PC-9 (cell line): ENCODE measurements at regions not wholly inside any gene's neighbourhood (a gene's known extent, or its start where the extent isn't known, plus 50 kb on each side); places are given as distances from the start of the nearest gene placed in this dataset.

ENCODE experiments used
- BruUV-seq: library from RNA; stranded (reverse); fragments of 400-500 nt; replicated peaks from 2 replicates; lab custom pipeline; 2021; lab: Mats Ljungman, UMichigan
- CTCF ChIA-PET: fragments of 300-600 bp; sonication (Branson Sonifier 250); formaldehyde crosslinking; loops from one replicate; lab custom pipeline; 2022; ENCODE audit warnings: antibody characterized with exemption; lab: Charles Lee
- POLR2A ChIA-PET: fragments of 300-600 bp; sonication (Branson Sonifier 250); formaldehyde crosslinking; loops from one replicate; lab custom pipeline; 2022; ENCODE audit warnings: antibody characterized with exemption; ENCODE audit not compliant: unreplicated experiment; lab: Charles Lee
- DNase-seq, 2 experiments: peaks; one replicate each; pipeline versions ENCODE4 v3.0.0 to v3.0.0-alpha.2; 2015 to 2022; ENCODE audit warnings: mixed read lengths in 1 of 2
- H2AFZ ChIP-seq: fragments of 200-600 bp; sonication (generic); 2 replicates; pipeline ENCODE4 v1.8.1; 2017; ENCODE audit warnings: antibody characterized with exemption
- H3F3A ChIP-seq: fragments of 200-600 bp; sonication (generic); 2 replicates; pipeline ENCODE4 v1.8.1; 2017; ENCODE audit warnings: antibody characterized with exemption, mild to moderate bottlenecking, low read depth; ENCODE audit not compliant: insufficient read depth
- H3K27ac ChIP-seq: fragments of 200-600 bp; sonication (generic); 2 replicates; pipeline ENCODE4 v1.6.1; 2016; ENCODE audit warnings: mixed run types
- H3K27me3 ChIP-seq: fragments of 200-600 bp; sonication (generic); 2 replicates; pipeline ENCODE4 v1.6.1; 2016; ENCODE audit warnings: low read depth, mixed run types; ENCODE audit not compliant: insufficient read depth
- H3K36me3 ChIP-seq: fragments of 200-600 bp; sonication (generic); 2 replicates; pipeline ENCODE4 v1.6.1; 2016; ENCODE audit warnings: low read depth, mixed run types
- H3K4me1 ChIP-seq: fragments of 200-600 bp; sonication (generic); replicated peaks from 2 replicates; pipeline ENCODE4 v1.6.1; 2016; ENCODE audit warnings: mixed run types; ENCODE audit not compliant: insufficient read depth
- H3K4me2 ChIP-seq: fragments of 200-600 bp; sonication (generic); 2 replicates; pipeline ENCODE4 v1.6.1; 2017; ENCODE audit warnings: mixed run types
- H3K4me3 ChIP-seq: fragments of 200-600 bp; sonication (generic); 2 replicates; pipeline ENCODE4 v1.6.1; 2016; ENCODE audit warnings: mixed run types
- H3K79me2 ChIP-seq: fragments of 200-600 bp; sonication (generic); 2 replicates; pipeline ENCODE4 v1.6.1; 2017; ENCODE audit warnings: low read depth, mixed run types
- H3K9me2 ChIP-seq: fragments of 200-600 bp; sonication (generic); 2 replicates; pipeline ENCODE4 v1.8.1; 2017; ENCODE audit warnings: mild to moderate bottlenecking; ENCODE audit not compliant: insufficient read depth
- H3K9me3 ChIP-seq: fragments of 200-600 bp; sonication (generic); 2 replicates; pipeline ENCODE4 v1.8.1; 2016; ENCODE audit warnings: low read depth; ENCODE audit not compliant: insufficient read depth
- H4K20me1 ChIP-seq: fragments of 200-600 bp; sonication (generic); 2 replicates; pipeline ENCODE4 v1.8.1; 2017; ENCODE audit not compliant: insufficient read depth
- EZH2 ChIP-seq: fragments of 200-600 bp; sonication (generic); IDR thresholded peaks from 2 replicates; pipeline ENCODE4 v1.8.0; 2017; ENCODE audit warnings: antibody characterized with exemption, low read depth
- intact Hi-C: fragments of 100-400 bp; cut with micrococcal nuclease; formaldehyde crosslinking; loops from one replicate; pipeline ENCODE4 v1.10.0; 2022; ENCODE audit not compliant: unreplicated experiment
- TF ChIP-seq, protein P1 (sequence below): fragments of 200-600 bp; sonication (generic); conservative IDR thresholded peaks from 2 replicates; pipeline ENCODE4 v1.6.1; 2017; ENCODE audit warnings: mixed run types, antibody characterized with exemption, mild to moderate bottlenecking, moderate library complexity

DNA sequence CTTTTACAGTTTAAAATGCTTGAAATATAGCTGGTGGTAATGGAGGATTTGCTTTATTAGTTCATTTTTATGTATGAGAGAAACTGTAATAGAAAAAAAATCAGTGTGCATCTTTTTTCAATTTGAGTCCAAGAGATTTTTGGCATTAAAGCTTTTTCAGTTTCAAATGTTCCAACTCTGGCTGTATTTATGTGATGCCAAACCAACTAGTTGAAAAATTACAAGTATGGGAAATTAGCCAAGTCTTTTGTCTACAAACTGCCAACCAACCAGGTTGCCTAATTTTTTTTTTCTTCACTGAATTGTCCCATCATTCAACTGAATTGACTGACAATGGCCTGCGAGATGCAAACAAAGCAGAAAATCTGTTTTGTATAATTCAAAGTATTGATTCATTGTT, 95.7 kb downstream of the ICOS start:
- Histone ChIP-seq H3K4me1 (no peaks in the 10 kb centered on the region), H3K27ac (no peak overlapping the region), H3K79me2 (no peaks in the 10 kb centered on the region), H3K4me2 (no peak overlapping the region), H3K9me2 (no peaks in the 10 kb centered on the region; the same call in 1 of the 2 replicates), H3F3A (no peaks in the 10 kb centered on the region), H3K36me3 (no peaks in the 10 kb centered on the region), H3K9me3 (no peaks in the 10 kb centered on the region), H3K27me3 (no peaks in the 10 kb centered on the region), H4K20me1 (no peaks in the 10 kb centered on the region), H2AFZ (no peak overlapping the region), H3K4me3 (no peak overlapping the region)
- TF ChIP-seq, protein P1, sequence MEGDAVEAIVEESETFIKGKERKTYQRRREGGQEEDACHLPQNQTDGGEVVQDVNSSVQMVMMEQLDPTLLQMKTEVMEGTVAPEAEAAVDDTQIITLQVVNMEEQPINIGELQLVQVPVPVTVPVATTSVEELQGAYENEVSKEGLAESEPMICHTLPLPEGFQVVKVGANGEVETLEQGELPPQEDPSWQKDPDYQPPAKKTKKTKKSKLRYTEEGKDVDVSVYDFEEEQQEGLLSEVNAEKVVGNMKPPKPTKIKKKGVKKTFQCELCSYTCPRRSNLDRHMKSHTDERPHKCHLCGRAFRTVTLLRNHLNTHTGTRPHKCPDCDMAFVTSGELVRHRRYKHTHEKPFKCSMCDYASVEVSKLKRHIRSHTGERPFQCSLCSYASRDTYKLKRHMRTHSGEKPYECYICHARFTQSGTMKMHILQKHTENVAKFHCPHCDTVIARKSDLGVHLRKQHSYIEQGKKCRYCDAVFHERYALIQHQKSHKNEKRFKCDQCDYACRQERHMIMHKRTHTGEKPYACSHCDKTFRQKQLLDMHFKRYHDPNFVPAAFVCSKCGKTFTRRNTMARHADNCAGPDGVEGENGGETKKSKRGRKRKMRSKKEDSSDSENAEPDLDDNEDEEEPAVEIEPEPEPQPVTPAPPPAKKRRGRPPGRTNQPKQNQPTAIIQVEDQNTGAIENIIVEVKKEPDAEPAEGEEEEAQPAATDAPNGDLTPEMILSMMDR: no peak
- no peak for TF ChIP-seq EZH2
- POLR2A ChIA-PET: no interaction called here
- DNase-seq: no peak
- intact Hi-C loops: no loop called here
- BruUV-seq: no TSS peak
- CTCF ChIA-PET: no interaction called here

DNA sequence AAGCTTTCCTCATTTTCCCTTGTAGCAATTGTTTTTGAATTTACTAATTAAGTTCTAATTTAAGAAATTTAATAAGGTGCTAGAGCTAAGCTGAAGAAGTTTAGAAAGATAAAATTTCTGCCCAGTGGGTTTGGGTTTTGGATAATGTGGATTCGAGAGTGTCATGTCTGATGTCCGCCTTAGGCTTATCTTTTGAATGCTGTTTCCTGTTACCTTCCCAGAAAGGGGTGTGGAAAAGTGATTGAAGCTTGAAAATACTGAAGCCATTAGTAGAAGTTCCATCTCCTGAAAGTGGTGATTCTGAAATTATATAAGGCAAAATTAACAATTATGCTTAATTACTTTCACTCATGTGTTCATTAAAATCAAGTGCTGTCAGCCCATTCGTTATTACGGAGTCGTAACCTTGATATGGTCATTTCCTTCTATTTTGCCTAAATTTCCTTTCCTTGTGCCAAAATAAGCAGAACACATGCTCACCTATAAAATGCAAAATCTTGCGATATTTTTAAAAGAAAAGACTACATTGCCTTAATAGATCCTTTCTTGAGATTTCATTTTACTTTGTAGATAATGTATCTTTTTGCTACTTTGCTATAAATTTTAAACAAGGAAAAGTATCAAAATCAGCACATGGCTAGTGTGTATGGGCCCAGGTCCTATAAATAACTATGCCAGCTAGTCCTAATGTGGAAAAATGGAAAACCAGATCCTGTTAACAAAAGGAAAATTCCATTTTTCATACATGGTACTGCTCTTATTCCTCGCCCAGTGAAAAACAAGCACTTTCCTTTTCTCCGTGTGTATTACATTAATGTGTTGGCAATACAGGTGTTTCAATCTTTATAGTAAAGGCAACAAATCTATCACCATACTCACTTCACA, 97.3 kb downstream of the ICOS start:
- Histone ChIP-seq H3K9me2 (no peaks in the 10 kb centered on the region; the same call in 1 of the 2 replicates), H4K20me1 (no peaks in the 10 kb centered on the region), H3K79me2 (no peaks in the 10 kb centered on the region), H3K4me3 (no peak overlapping the region), H3K27me3 (no peaks in the 10 kb centered on the region), H3K27ac (no peak overlapping the region), H3K4me2 (no peak overlapping the region), H3K9me3 (no peaks in the 10 kb centered on the region), H3K36me3 (no peaks in the 10 kb centered on the region), H3K4me1 (no peaks in the 10 kb centered on the region), H2AFZ (no peak overlapping the region), H3F3A (no peaks in the 10 kb centered on the region)
- TF ChIP-seq EZH2: no peak
- TF ChIP-seq, protein P1: no peak
- ChIA-PET POLR2A (no interaction called here), CTCF (no interaction called here)
- no TSS peak for BruUV-seq
- no peak for DNase-seq
- intact Hi-C loops: no loop called here

DNA sequence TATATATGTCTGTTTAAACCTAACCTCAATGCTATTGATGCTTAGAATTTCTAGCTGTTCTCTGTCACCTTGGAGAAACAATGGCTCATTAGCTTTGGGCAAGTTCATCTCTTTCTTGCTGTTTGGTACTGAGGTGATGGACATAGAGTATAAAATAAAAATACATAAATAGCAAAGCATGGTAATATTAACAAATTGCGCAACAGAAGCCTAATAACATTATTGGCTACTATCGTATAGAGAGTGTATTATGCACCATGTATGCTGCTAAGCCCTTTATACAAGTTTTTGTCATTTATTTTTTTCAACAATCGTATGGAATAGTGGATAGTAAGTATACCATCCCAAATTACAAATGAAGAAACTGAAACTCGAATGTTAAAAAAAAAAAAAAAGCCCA, 100.1 kb downstream of the ICOS start:
- H3K4me1 ChIP-seq: no peaks in the 10 kb centered on the region
- ChIA-PET POLR2A (no interaction called here), CTCF (no interaction called here)
- no peaks in the 10 kb centered on the region; the same call in 1 of the 2 replicates for H3K9me2 ChIP-seq
- no peak overlapping the region for H3K4me2 ChIP-seq
- no peak overlapping the region for H3K4me3 ChIP-seq
- H3K36me3 ChIP-seq: no peaks in the 10 kb centered on the region
- TF ChIP-seq EZH2: no peak
- TF ChIP-seq, protein P1: no peak
- H4K20me1 ChIP-seq: no peaks in the 10 kb centered on the region
- H3K27me3 ChIP-seq: peaks cover 13% of the 10 kb centered on the region; the same call in 1 of the 2 replicates
- H2AFZ ChIP-seq: no peak overlapping the region
- BruUV-seq: no TSS peak
- no peak overlapping the region for H3K27ac ChIP-seq
- no peak for DNase-seq
- intact Hi-C loops: no loop called here
- H3K79me2 ChIP-seq: no peaks in the 10 kb centered on the region
- no peaks in the 10 kb centered on the region for H3F3A ChIP-seq
- H3K9me3 ChIP-seq: no peaks in the 10 kb centered on the region
